WTC11 (cell line): ENCODE measurements at regions not wholly inside any gene's neighbourhood (a gene's known extent, or its start where the extent isn't known, plus 50 kb on each side); places are given as distances from the start of the nearest gene placed in this dataset.

Experiments
- ATAC-seq: fragments of 200-7000 bp; cut with Tn5 transposase; 2 replicates; pipeline ENCODE4 v1.10.0; 2021; ENCODE audit warnings: mild to moderate bottlenecking, moderate library complexity
- CTCF ChIA-PET: fragments of 300-600 bp; sonication (Branson Sonifier 250); formaldehyde crosslinking; loops from one replicate; lab custom pipeline; 2021; ENCODE audit warnings: antibody characterized with exemption; lab: Charles Lee
- POLR2A ChIA-PET: fragments of 350-600 bp; sonication (Branson Sonifier 250); formaldehyde crosslinking; loops from one replicate; lab custom pipeline; 2021; ENCODE audit warnings: antibody characterized with exemption; lab: Charles Lee
- DNase-seq: peaks from one replicate; pipeline ENCODE4 v3.0.0; 2021; ENCODE audit warnings: low spot score
- H3K27ac Mint-ChIP-seq: 2 replicates; pipeline ENCODE4 v1.8.0; 2021; ENCODE audit warnings: mixed read lengths
- H3K27me3 Mint-ChIP-seq: 2 replicates; pipeline ENCODE4 v1.8.0; 2021; ENCODE audit warnings: low read depth, mild to moderate bottlenecking, moderate library complexity, mixed read lengths
- H3K36me3 Mint-ChIP-seq: 2 replicates; pipeline ENCODE4 v1.8.0; 2021; ENCODE audit warnings: mixed read lengths
- H3K4me1 Mint-ChIP-seq: 2 replicates; pipeline ENCODE4 v1.8.0; 2022; ENCODE audit warnings: mixed read lengths
- H3K4me3 Mint-ChIP-seq: 2 replicates; pipeline ENCODE4 v1.8.0; 2021; ENCODE audit warnings: mild to moderate bottlenecking, moderate library complexity, mixed read lengths
- H3K9me3 Mint-ChIP-seq: 2 replicates; pipeline ENCODE4 v1.8.0; 2021; ENCODE audit warnings: mixed read lengths
- CREM ChIP-seq: sonication (generic); formaldehyde crosslinking; IDR thresholded peaks from 2 replicates; pipeline ENCODE4 v1.8.1; 2022; ENCODE audit warnings: mild to moderate bottlenecking, missing genetic modification reagents, moderate library complexity
- E2F1 ChIP-seq: sonication (generic); formaldehyde crosslinking; IDR thresholded peaks from 2 replicates; pipeline ENCODE4 v1.8.0; 2022; ENCODE audit warnings: mild to moderate bottlenecking, missing genetic modification reagents
- ESRRA ChIP-seq: sonication (generic); formaldehyde crosslinking; IDR thresholded peaks from 2 replicates; pipeline ENCODE4 v1.8.1; 2022; ENCODE audit warnings: mild to moderate bottlenecking, missing genetic modification reagents, borderline replicate concordance
- FOXJ3 ChIP-seq: sonication (generic); formaldehyde crosslinking; IDR thresholded peaks from 2 replicates; pipeline ENCODE4 v1.9.0; 2021; ENCODE audit warnings: missing genetic modification reagents, mild to moderate bottlenecking, borderline replicate concordance
- NR1H2 ChIP-seq: sonication (generic); formaldehyde crosslinking; IDR thresholded peaks from 2 replicates; pipeline ENCODE4 v1.9.0; 2021; ENCODE audit warnings: mild to moderate bottlenecking, moderate library complexity, missing genetic modification reagents
- PRRX2 ChIP-seq: fragments of 250-450 bp; sonication (Bioruptor Pico); IDR thresholded peaks from 2 replicates; pipeline ENCODE4 v1.8.0; 2021; ENCODE audit warnings: mild to moderate bottlenecking
- RORB ChIP-seq: fragments of 250-450 bp; sonication (Bioruptor Pico); IDR thresholded peaks from 2 replicates; pipeline ENCODE4 v1.9.0; 2021; ENCODE audit warnings: mild to moderate bottlenecking
- SMAD4 ChIP-seq: sonication (generic); formaldehyde crosslinking; IDR thresholded peaks from 2 replicates; pipeline ENCODE4 v1.8.0; 2022; ENCODE audit warnings: mild to moderate bottlenecking, missing genetic modification reagents
- TCF7 ChIP-seq: sonication (generic); formaldehyde crosslinking; IDR thresholded peaks from 2 replicates; pipeline ENCODE4 v1.8.0; 2022; ENCODE audit warnings: mild to moderate bottlenecking, low read depth, missing genetic modification reagents, moderate library complexity
- TP53 ChIP-seq: sonication (generic); formaldehyde crosslinking; IDR thresholded peaks from 2 replicates; pipeline ENCODE4 v1.8.1; 2023; ENCODE audit warnings: mild to moderate bottlenecking, missing genetic modification reagents
- ZNF423 ChIP-seq: fragments of 250-450 bp; sonication (Bioruptor Pico); IDR thresholded peaks from 2 replicates; pipeline ENCODE4 v2.1.2; 2022; ENCODE audit warnings: mild to moderate bottlenecking, moderate library complexity
- TF ChIP-seq, protein P1 (sequence below): sonication (generic); formaldehyde crosslinking; IDR thresholded peaks from 2 replicates; pipeline ENCODE4 v1.8.1; 2023; ENCODE audit warnings: mild to moderate bottlenecking, missing genetic modification reagents, moderate library complexity
- TF ChIP-seq, protein P2 (sequence below): sonication (generic); formaldehyde crosslinking; IDR thresholded peaks from 2 replicates; pipeline ENCODE4 v1.8.0; 2022; ENCODE audit warnings: mild to moderate bottlenecking, missing genetic modification reagents
- TF ChIP-seq, protein P3 (sequence below): sonication (generic); formaldehyde crosslinking; IDR thresholded peaks from 2 replicates; pipeline ENCODE4 v1.8.1; 2023; ENCODE audit warnings: mild to moderate bottlenecking, missing genetic modification reagents, borderline replicate concordance
- TF ChIP-seq, protein P4 (sequence below): sonication (generic); formaldehyde crosslinking; IDR thresholded peaks from 2 replicates; pipeline ENCODE4 v1.8.1; 2023; ENCODE audit warnings: mild to moderate bottlenecking, missing genetic modification reagents
- TF ChIP-seq, protein P5 (sequence below): sonication (generic); formaldehyde crosslinking; conservative IDR thresholded peaks from 2 replicates; pipeline ENCODE4 v1.8.1; 2023; ENCODE audit warnings: mild to moderate bottlenecking, low read depth, missing genetic modification reagents, moderate library complexity

DNA sequence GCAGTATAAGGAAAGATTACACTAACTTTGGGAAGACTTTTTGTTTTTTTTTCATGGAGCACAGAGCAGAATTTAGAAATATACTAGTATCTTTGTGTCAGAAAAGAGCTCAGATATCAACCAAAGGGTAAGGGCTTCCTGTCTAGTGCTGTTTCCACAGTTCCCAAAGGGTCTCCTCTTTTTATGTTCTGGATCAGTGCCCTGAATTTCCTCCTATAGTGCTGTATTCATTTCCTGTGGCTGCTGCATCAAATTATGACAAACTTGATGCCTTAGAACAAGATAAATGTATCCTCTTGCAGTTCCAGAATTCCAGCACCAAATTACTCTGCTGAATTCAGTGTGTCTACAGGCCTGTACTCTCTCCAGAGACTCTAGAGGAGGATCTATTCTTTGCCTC lies 219.8 kb upstream of the THRB start:
- no peak for ATAC-seq
- H3K9me3 Mint-ChIP-seq, result no peaks in the 10 kb centered on the region
- no peak overlapping the region for H3K27ac Mint-ChIP-seq
- DNase-seq, result no peak
- CTCF ChIA-PET, result interaction anchor here (1.0 kb wide), 1 partner anchor 34 kb away, joined by 3 read pairs; no protein-coding TSS in a partner anchor
- H3K36me3 Mint-ChIP-seq, result no peaks in the 10 kb centered on the region
- H3K4me1 Mint-ChIP-seq, result 0 out of 2 replicates have a peak, but pooled peaks cover 3% of the 10 kb centered on the region
- H3K4me3 Mint-ChIP-seq, result no peak overlapping the region
- no peaks in the 10 kb centered on the region for H3K27me3 Mint-ChIP-seq
- POLR2A ChIA-PET, result interaction anchor here (0.6 kb wide), 1 partner anchor 868 kb away, joined by 3 read pairs; no protein-coding TSS in a partner anchor
- no peak for TF ChIP-seq FOXJ3 (CRISPR knock-in tag)
- TF ChIP-seq, protein P1, sequence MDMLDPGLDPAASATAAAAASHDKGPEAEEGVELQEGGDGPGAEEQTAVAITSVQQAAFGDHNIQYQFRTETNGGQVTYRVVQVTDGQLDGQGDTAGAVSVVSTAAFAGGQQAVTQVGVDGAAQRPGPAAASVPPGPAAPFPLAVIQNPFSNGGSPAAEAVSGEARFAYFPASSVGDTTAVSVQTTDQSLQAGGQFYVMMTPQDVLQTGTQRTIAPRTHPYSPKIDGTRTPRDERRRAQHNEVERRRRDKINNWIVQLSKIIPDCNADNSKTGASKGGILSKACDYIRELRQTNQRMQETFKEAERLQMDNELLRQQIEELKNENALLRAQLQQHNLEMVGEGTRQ, result no peak
- no peak for TF ChIP-seq CREM (CRISPR knock-in tag)
- no peak for TF ChIP-seq PRRX2 (CRISPR knock-in tag)
- TF ChIP-seq, protein P2, sequence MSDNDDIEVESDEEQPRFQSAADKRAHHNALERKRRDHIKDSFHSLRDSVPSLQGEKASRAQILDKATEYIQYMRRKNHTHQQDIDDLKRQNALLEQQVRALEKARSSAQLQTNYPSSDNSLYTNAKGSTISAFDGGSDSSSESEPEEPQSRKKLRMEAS (CRISPR knock-in tag), result no peak
- TF ChIP-seq ESRRA (CRISPR knock-in tag), result no peak
- TF ChIP-seq ZNF423 (CRISPR knock-in tag), result no peak
- TF ChIP-seq SMAD4 (CRISPR knock-in tag), result no peak
- no peak for TF ChIP-seq RORB
- TF ChIP-seq, protein P3, sequence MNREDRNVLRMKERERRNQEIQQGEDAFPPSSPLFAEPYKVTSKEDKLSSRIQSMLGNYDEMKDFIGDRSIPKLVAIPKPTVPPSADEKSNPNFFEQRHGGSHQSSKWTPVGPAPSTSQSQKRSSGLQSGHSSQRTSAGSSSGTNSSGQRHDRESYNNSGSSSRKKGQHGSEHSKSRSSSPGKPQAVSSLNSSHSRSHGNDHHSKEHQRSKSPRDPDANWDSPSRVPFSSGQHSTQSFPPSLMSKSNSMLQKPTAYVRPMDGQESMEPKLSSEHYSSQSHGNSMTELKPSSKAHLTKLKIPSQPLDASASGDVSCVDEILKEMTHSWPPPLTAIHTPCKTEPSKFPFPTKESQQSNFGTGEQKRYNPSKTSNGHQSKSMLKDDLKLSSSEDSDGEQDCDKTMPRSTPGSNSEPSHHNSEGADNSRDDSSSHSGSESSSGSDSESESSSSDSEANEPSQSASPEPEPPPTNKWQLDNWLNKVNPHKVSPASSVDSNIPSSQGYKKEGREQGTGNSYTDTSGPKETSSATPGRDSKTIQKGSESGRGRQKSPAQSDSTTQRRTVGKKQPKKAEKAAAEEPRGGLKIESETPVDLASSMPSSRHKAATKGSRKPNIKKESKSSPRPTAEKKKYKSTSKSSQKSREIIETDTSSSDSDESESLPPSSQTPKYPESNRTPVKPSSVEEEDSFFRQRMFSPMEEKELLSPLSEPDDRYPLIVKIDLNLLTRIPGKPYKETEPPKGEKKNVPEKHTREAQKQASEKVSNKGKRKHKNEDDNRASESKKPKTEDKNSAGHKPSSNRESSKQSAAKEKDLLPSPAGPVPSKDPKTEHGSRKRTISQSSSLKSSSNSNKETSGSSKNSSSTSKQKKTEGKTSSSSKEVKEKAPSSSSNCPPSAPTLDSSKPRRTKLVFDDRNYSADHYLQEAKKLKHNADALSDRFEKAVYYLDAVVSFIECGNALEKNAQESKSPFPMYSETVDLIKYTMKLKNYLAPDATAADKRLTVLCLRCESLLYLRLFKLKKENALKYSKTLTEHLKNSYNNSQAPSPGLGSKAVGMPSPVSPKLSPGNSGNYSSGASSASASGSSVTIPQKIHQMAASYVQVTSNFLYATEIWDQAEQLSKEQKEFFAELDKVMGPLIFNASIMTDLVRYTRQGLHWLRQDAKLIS (CRISPR knock-in tag), result no peak
- TF ChIP-seq NR1H2 (CRISPR knock-in tag), result no peak
- no peak for TF ChIP-seq TP53 (CRISPR knock-in tag)
- TF ChIP-seq, protein P4, sequence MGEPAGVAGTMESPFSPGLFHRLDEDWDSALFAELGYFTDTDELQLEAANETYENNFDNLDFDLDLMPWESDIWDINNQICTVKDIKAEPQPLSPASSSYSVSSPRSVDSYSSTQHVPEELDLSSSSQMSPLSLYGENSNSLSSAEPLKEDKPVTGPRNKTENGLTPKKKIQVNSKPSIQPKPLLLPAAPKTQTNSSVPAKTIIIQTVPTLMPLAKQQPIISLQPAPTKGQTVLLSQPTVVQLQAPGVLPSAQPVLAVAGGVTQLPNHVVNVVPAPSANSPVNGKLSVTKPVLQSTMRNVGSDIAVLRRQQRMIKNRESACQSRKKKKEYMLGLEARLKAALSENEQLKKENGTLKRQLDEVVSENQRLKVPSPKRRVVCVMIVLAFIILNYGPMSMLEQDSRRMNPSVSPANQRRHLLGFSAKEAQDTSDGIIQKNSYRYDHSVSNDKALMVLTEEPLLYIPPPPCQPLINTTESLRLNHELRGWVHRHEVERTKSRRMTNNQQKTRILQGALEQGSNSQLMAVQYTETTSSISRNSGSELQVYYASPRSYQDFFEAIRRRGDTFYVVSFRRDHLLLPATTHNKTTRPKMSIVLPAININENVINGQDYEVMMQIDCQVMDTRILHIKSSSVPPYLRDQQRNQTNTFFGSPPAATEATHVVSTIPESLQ (CRISPR knock-in tag), result no peak
- no peak for TF ChIP-seq TCF7 (CRISPR knock-in tag)
- TF ChIP-seq, protein P5, sequence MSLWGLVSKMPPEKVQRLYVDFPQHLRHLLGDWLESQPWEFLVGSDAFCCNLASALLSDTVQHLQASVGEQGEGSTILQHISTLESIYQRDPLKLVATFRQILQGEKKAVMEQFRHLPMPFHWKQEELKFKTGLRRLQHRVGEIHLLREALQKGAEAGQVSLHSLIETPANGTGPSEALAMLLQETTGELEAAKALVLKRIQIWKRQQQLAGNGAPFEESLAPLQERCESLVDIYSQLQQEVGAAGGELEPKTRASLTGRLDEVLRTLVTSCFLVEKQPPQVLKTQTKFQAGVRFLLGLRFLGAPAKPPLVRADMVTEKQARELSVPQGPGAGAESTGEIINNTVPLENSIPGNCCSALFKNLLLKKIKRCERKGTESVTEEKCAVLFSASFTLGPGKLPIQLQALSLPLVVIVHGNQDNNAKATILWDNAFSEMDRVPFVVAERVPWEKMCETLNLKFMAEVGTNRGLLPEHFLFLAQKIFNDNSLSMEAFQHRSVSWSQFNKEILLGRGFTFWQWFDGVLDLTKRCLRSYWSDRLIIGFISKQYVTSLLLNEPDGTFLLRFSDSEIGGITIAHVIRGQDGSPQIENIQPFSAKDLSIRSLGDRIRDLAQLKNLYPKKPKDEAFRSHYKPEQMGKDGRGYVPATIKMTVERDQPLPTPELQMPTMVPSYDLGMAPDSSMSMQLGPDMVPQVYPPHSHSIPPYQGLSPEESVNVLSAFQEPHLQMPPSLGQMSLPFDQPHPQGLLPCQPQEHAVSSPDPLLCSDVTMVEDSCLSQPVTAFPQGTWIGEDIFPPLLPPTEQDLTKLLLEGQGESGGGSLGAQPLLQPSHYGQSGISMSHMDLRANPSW, result no peak
- no peak for TF ChIP-seq E2F1 (CRISPR knock-in tag)
